A549 (cell line): ENCODE measurements at regions not wholly inside any gene's neighbourhood (a gene's known extent, or its start where the extent isn't known, plus 50 kb on each side); places are given as distances from the start of the nearest gene placed in this dataset.

Experiments used
- ATAC-seq, 2 experiments: fragments of 200-7000 bp in 1 of 2; fragments of >200 bp in 1 of 2; cut with Nextera tagmentation in 1 of 2; cut with Tn5 transposase in 1 of 2; 3 replicates each; pipeline versions ENCODE4 v1.8.0 to v1.9.1; 2018 to 2020; ENCODE audit warnings: mild to moderate bottlenecking in 1 of 2, moderate library complexity in 1 of 2
- CTCF ChIA-PET: fragments of 300-600 bp; sonication (Branson Sonifier 250); formaldehyde crosslinking; extraction: SDS; loops from one replicate; lab custom pipeline; 2021; ENCODE audit warnings: antibody characterized with exemption, inconsistent platforms; lab: Yijun Ruan, JAX
- POLR2A ChIA-PET: fragments of 350-600 bp; formaldehyde crosslinking; extraction: SDS; loops from one replicate; lab custom pipeline; 2021; ENCODE audit warnings: antibody characterized with exemption, inconsistent platforms; lab: Yijun Ruan, JAX
- DNase-seq, 2 experiments: peaks; one replicate each; pipeline versions ENCODE4 v3.0.0 to v3.0.0-alpha.2; 2011 to 2016; ENCODE audit warnings: low read depth in 1 of 2, low spot score in 1 of 2
- FAIRE-seq: peaks from 2 replicates; lab custom pipeline; 2011; peaks lifted over from hg19 to GRCh38; lab: Jason Lieb, UNC
- H3K27ac ChIP-seq, 2 experiments: fragments of >200 bp; sonication (Bioruptor Twin); formaldehyde crosslinking; 3 replicates each; pipeline ENCODE4 v1.5.1; 2016 to 2017
- H3K4me1 ChIP-seq: fragments of >200 bp; sonication (Bioruptor Twin); formaldehyde crosslinking; 3 replicates; pipeline ENCODE4 v1.6.1; 2016
- H3K4me2 ChIP-seq: fragments of >200 bp; sonication (Bioruptor Twin); formaldehyde crosslinking; 3 replicates; pipeline ENCODE4 v1.6.1; 2016
- H3K4me3 ChIP-seq: fragments of >200 bp; sonication (Bioruptor Twin); formaldehyde crosslinking; 3 replicates; pipeline ENCODE4 v1.5.1; 2016
- H3K9me3 ChIP-seq: fragments of >200 bp; sonication (Bioruptor Twin); formaldehyde crosslinking; 3 replicates; pipeline ENCODE4 v1.6.1; 2016
- ATOH8 ChIP-seq: fragments of 250-450 bp; sonication (Bioruptor Pico); IDR thresholded peaks from 2 replicates; pipeline ENCODE4 v1.5.0; 2020; ENCODE audit warnings: low read depth, mild to moderate bottlenecking, moderate library complexity
- BHLHE40 ChIP-seq: IDR thresholded peaks from 2 replicates; pipeline ENCODE4 v1.6.1; 2012; ENCODE audit warnings: low read depth, low read length, inconsistent platforms
- CBX8 ChIP-seq: fragments of 200-600 bp; sonication (generic); IDR thresholded peaks from 2 replicates; pipeline ENCODE4 v1.6.1; 2016
- CEBPB ChIP-seq, 2 experiments: fragments of >200 bp in 1 of 2; sonication (Bioruptor Twin) in 1 of 2; formaldehyde crosslinking in 1 of 2; IDR thresholded peaks; 2 replicates each; pipeline ENCODE4 v1.6.1; 2012 to 2016
- CHD2 ChIP-seq: fragments of 150-350 bp; IDR thresholded peaks from 2 replicates; pipeline ENCODE4 v1.6.1; 2014; ENCODE audit warnings: low read length; ENCODE audit not compliant: partially characterized antibody
- CTCF ChIP-seq: fragments of >200 bp; sonication (Bioruptor Twin); formaldehyde crosslinking; IDR thresholded peaks from 3 replicates; pipeline ENCODE4 v1.5.1; 2016
- EHF ChIP-seq: fragments of 250-450 bp; sonication (Bioruptor Pico); IDR thresholded peaks from 2 replicates; pipeline ENCODE4 v1.5.0; 2020; ENCODE audit warnings: mild to moderate bottlenecking
- EHMT2 ChIP-seq: fragments of 200-600 bp; sonication (generic); IDR thresholded peaks from 2 replicates; pipeline ENCODE4 v1.6.1; 2016; ENCODE audit warnings: antibody characterized with exemption, low read depth, mild to moderate bottlenecking, moderate library complexity
- ELK1 ChIP-seq: fragments of 150-350 bp; IDR thresholded peaks from 2 replicates; pipeline ENCODE4 v1.6.1; 2014; ENCODE audit warnings: low read depth, mild to moderate bottlenecking, low read length
- EP300 ChIP-seq, 2 experiments: fragments of >200 bp; sonication (Bioruptor Twin); formaldehyde crosslinking; IDR thresholded peaks; 2 replicates in 1 of 2; 3 replicates in 1 of 2; pipeline ENCODE4 v1.6.1; 2016 to 2017
- ESRRA ChIP-seq: fragments of 150-350 bp; IDR thresholded peaks from 2 replicates; pipeline ENCODE4 v1.6.1; 2014; ENCODE audit warnings: mild to moderate bottlenecking, low read length, borderline replicate concordance
- GATA3 ChIP-seq: IDR thresholded peaks from 2 replicates; pipeline ENCODE4 v1.6.1; 2012; ENCODE audit warnings: borderline replicate concordance
- HDAC2 ChIP-seq: fragments of 200-600 bp; sonication (generic); IDR thresholded peaks from 2 replicates; pipeline ENCODE4 v1.6.1; 2016
- JUN ChIP-seq, 2 experiments: fragments of >200 bp; sonication (Bioruptor Twin); formaldehyde crosslinking; IDR thresholded peaks; 2 replicates in 1 of 2; 3 replicates in 1 of 2; pipeline ENCODE4 v1.6.1; 2016 to 2017
- JUNB ChIP-seq: fragments of >200 bp; sonication (Bioruptor Twin); formaldehyde crosslinking; IDR thresholded peaks from 2 replicates; pipeline ENCODE4 v1.6.1; 2016
- KDM5A ChIP-seq: fragments of 200-600 bp; sonication (generic); IDR thresholded peaks from 2 replicates; pipeline ENCODE4 v1.6.1; 2016; ENCODE audit warnings: antibody characterized with exemption, mild to moderate bottlenecking
- MYC ChIP-seq: IDR thresholded peaks from 2 replicates; pipeline ENCODE4 v1.6.1; 2012; ENCODE audit warnings: mild to moderate bottlenecking, inconsistent platforms, low read length, improper control_type of control experiment, borderline replicate concordance
- PBX3 ChIP-seq: IDR thresholded peaks from 2 replicates; pipeline ENCODE4 v1.6.1; 2012
- RAD21 ChIP-seq, 2 experiments: fragments of >200 bp in 1 of 2; sonication (Bioruptor Twin) in 1 of 2; formaldehyde crosslinking in 1 of 2; IDR thresholded peaks in 1 of 2; conservative IDR thresholded peaks in 1 of 2; 2 replicates in 1 of 2; 3 replicates in 1 of 2; pipeline ENCODE4 v1.6.1; 2012 to 2018; ENCODE audit warnings: inconsistent platforms in 1 of 2
- RCOR1 ChIP-seq: fragments of 150-350 bp; IDR thresholded peaks from 2 replicates; pipeline ENCODE4 v1.6.1; 2014; ENCODE audit warnings: antibody characterized with exemption, low read length, low read depth
- RFX5 ChIP-seq: fragments of 450-650 bp; IDR thresholded peaks from 2 replicates; pipeline ENCODE4 v1.7.1; 2014; ENCODE audit warnings: antibody characterized with exemption, mild to moderate bottlenecking, moderate library complexity
- RNF2 ChIP-seq: fragments of 200-600 bp; sonication (generic); IDR thresholded peaks from 2 replicates; pipeline ENCODE4 v1.6.1; 2016; ENCODE audit warnings: low read depth, mild to moderate bottlenecking, antibody characterized with exemption, moderate library complexity, borderline replicate concordance
- USF2 ChIP-seq: fragments of 450-650 bp; IDR thresholded peaks from 2 replicates; pipeline ENCODE4 v1.6.1; 2014; ENCODE audit warnings: antibody characterized with exemption
- ZFP36 ChIP-seq: fragments of 450-650 bp; IDR thresholded peaks from 2 replicates; pipeline ENCODE4 v1.6.1; 2014; ENCODE audit warnings: borderline replicate concordance; ENCODE audit not compliant: partially characterized antibody
- WGBS: methylation state at CpG from one replicate; pipeline ENCODE4 v1.1.6; 2017; ENCODE audit errors: missing lambda C conversion rate; 5-methylcytosine and 5-hydroxymethylcytosine counted together

- no peaks in the 10 kb centered on the region for H3K9me3 ChIP-seq
- H3K4me3 ChIP-seq = no peak overlapping the region
- H3K4me1 ChIP-seq = no peaks in the 10 kb centered on the region
- TF ChIP-seq GATA3 (no peak), RFX5 (no peak), EP300 (IDR thresholded peaks at IDR 0.05) (no peak), CBX8 (no peak), ESRRA (no peak), ATOH8 (CRISPR knock-in tag) (no peak), RCOR1 (no peak), ELK1 (no peak), RNF2 (no peak), EHMT2 (no peak), JUN (IDR thresholded peaks at IDR 0.05) (no peak), JUNB (no peak), KDM5A (no peak), CHD2 (no peak), USF2 (no peak), HDAC2 (no peak)
- no peak overlapping the region for H3K4me2 ChIP-seq
- ATAC-seq = no peak
- FAIRE-seq = no peak
- no peak overlapping the region for H3K27ac ChIP-seq
- ChIA-PET POLR2A (no interaction called here), CTCF (no interaction called here)
- whole genome bisulfite sequencing = 0% methylated on average over 1 of the region's 1 CpG
- no peak for DNase-seq
Observed at GRCh38 chr12:97162173-97162572, 255.1 kb downstream of the NEDD1 start.

GRCh38 chr12:97164936-97165335, 257.9 kb downstream of the NEDD1 start:
- FAIRE-seq = no peak
- CTCF ChIA-PET = interaction anchor here (1.0 kb wide), 1 partner anchor 25 kb away, joined by 3 read pairs; no protein-coding TSS in a partner anchor

More at GRCh38 chr12:97164936-97165335, 257.9 kb downstream of the NEDD1 start:
- no peak overlapping the region for H3K4me3 ChIP-seq
- POLR2A ChIA-PET = no interaction called here
- DNase-seq = no peak
- no peak for TF ChIP-seq CTCF
- TF ChIP-seq ZFP36 = no peak
- TF ChIP-seq MYC = no peak
- TF ChIP-seq RAD21 (conservative IDR thresholded peaks at IDR 0.05 in 1 of 2, IDR thresholded peaks at IDR 0.05 in 1 of 2) = no peak
- TF ChIP-seq HDAC2 = no peak
- no peak for TF ChIP-seq PBX3
- TF ChIP-seq JUNB = no peak
- no peak for TF ChIP-seq KDM5A
- no peak for TF ChIP-seq EHF
- no peak for TF ChIP-seq BHLHE40
- TF ChIP-seq CEBPB (IDR thresholded peaks at IDR 0.05) = no peak
- TF ChIP-seq CBX8 = no peak
- TF ChIP-seq EP300 (IDR thresholded peaks at IDR 0.05) = no peak
- TF ChIP-seq EHMT2 = no peak
- H3K9me3 ChIP-seq = no peaks in the 10 kb centered on the region
- no peak overlapping the region for H3K27ac ChIP-seq
- WGBS = 8% methylated on average over 3 of the region's 3 CpGs
- H3K4me1 ChIP-seq = no peaks in the 10 kb centered on the region
- H3K4me2 ChIP-seq = no peak overlapping the region
- ATAC-seq = no peak
